ENCODE measurements at regions not wholly inside any gene's neighbourhood (a gene's known extent, or its start where the extent isn't known, plus 50 kb on each side); places are given as distances from the start of the nearest gene placed in this dataset.

DNA sequence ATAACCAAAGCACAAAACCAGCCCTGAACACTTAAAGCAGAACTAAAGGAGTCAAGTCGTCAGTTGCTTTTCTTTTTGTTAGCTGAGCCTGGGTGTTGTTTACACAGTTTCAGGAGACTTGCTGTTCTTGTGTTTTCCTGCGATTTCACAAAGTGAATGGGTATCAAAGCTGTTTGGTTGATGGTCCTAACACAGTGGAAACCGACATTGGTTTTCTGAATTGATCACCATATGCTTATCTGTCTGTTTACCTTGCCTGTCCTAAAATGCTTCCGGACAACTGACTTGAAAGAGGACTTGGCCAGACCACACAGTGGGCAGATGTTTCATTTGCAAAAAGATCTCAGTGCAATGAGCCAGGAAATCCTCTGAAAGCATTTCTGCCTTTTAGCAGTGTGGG, 676.4 kb downstream of the PRELID2 start:
- TF ChIP-seq, protein P1, sequence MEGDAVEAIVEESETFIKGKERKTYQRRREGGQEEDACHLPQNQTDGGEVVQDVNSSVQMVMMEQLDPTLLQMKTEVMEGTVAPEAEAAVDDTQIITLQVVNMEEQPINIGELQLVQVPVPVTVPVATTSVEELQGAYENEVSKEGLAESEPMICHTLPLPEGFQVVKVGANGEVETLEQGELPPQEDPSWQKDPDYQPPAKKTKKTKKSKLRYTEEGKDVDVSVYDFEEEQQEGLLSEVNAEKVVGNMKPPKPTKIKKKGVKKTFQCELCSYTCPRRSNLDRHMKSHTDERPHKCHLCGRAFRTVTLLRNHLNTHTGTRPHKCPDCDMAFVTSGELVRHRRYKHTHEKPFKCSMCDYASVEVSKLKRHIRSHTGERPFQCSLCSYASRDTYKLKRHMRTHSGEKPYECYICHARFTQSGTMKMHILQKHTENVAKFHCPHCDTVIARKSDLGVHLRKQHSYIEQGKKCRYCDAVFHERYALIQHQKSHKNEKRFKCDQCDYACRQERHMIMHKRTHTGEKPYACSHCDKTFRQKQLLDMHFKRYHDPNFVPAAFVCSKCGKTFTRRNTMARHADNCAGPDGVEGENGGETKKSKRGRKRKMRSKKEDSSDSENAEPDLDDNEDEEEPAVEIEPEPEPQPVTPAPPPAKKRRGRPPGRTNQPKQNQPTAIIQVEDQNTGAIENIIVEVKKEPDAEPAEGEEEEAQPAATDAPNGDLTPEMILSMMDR (conservative IDR thresholded peaks at IDR 0.05; ENCODE audit: low read depth, low read length): no peak
- TF ChIP-seq POLR2A (IDR thresholded peaks at IDR 0.05; ENCODE audit: low read depth, low read length) (no peak), MAZ (IDR thresholded peaks at IDR 0.05; ENCODE audit: borderline replicate concordance, low read depth, low read length) (no peak), MXI1 (IDR thresholded peaks at IDR 0.05; ENCODE audit: borderline replicate concordance, low read depth, low read length) (no peak), RAD21 (IDR thresholded peaks at IDR 0.05; ENCODE audit: low read length) (no peak), RFX5 (IDR thresholded peaks at IDR 0.05; ENCODE audit: low read depth, low read length) (no peak), CHD1 (IDR thresholded peaks at IDR 0.05; ENCODE audit: low read depth, low read length) (no peak)
- TF ChIP-seq, protein P2, sequence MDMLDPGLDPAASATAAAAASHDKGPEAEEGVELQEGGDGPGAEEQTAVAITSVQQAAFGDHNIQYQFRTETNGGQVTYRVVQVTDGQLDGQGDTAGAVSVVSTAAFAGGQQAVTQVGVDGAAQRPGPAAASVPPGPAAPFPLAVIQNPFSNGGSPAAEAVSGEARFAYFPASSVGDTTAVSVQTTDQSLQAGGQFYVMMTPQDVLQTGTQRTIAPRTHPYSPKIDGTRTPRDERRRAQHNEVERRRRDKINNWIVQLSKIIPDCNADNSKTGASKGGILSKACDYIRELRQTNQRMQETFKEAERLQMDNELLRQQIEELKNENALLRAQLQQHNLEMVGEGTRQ (IDR thresholded peaks at IDR 0.05; ENCODE audit: low read depth, low read length): no peak

Measured in IMR-90 (cell line).